ENCODE measurements at regions not wholly inside any gene's neighbourhood (a gene's known extent, or its start where the extent isn't known, plus 50 kb on each side); places are given as distances from the start of the nearest gene placed in this dataset.

- H3K36me3 ChIP-seq (replicated peaks in 1 of 2; ENCODE audit: control insufficient read depth in 1 of 2, insufficient read depth in 2 of 2, low read length in 1 of 2), result no peaks in the 10 kb centered on the region
- no peaks in the 10 kb centered on the region for H3K79me2 ChIP-seq (ENCODE audit: insufficient read depth)
- no peaks in the 10 kb centered on the region for H3F3A ChIP-seq (replicated peaks; ENCODE audit: insufficient read depth)
- no peak overlapping the region for H3K4me3 ChIP-seq (ENCODE audit: low read depth in 2 of 2, low read length in 1 of 2)
- CTCF ChIA-PET, result interaction anchor here (0.9 kb wide), 1 partner anchor 49 kb away, joined by 4 read pairs; no protein-coding TSS in a partner anchor
- POLR2A ChIA-PET, result no interaction called here
- no peaks in the 10 kb centered on the region for H3K9me2 ChIP-seq
- H3K9me3 ChIP-seq, result peaks cover 2% of the 10 kb centered on the region; the same call in 1 of the 2 replicates
- H3K4me2 ChIP-seq, result no peak overlapping the region
- TF ChIP-seq EZH2phosphoT487 (IDR thresholded peaks at IDR 0.05; ENCODE audit: borderline replicate concordance, low read depth) (no peak), ELF1 (IDR thresholded peaks at IDR 0.05) (no peak), GABPA (IDR thresholded peaks at IDR 0.05; ENCODE audit: low read depth) (no peak), ZBTB33 (IDR thresholded peaks at IDR 0.05; ENCODE audit: borderline replicate concordance, low read depth) (no peak), SIN3A (IDR thresholded peaks at IDR 0.05; ENCODE audit: borderline replicate concordance, low read depth, low read length) (no peak), NFIC (IDR thresholded peaks at IDR 0.05; ENCODE audit: borderline replicate concordance) (no peak), USF1 (IDR thresholded peaks at IDR 0.05; ENCODE audit: borderline replicate concordance, low read depth) (no peak), RFX5 (IDR thresholded peaks at IDR 0.05; ENCODE audit: low read length) (no peak), JUND (IDR thresholded peaks at IDR 0.05) (no peak), RXRA (IDR thresholded peaks at IDR 0.05; ENCODE audit: borderline replicate concordance, low read depth) (no peak), IRF3 (IDR thresholded peaks at IDR 0.05; ENCODE audit: low read depth, low read length) (no peak), FOSL2 (IDR thresholded peaks at IDR 0.05; ENCODE audit: borderline replicate concordance, low read depth) (no peak), TCF12 (IDR thresholded peaks at IDR 0.05) (no peak), USF2 (IDR thresholded peaks at IDR 0.05; ENCODE audit: borderline replicate concordance, low read depth, low read length) (no peak), MEF2A (IDR thresholded peaks at IDR 0.05; ENCODE audit: borderline replicate concordance, low read depth) (no peak), TEAD4 (IDR thresholded peaks at IDR 0.05; ENCODE audit: borderline replicate concordance, insufficient read depth) (no peak)
- 25% methylated on average over 2 of the region's 2 CpGs for WGBS (ENCODE audit: low lambda C conversion rate)
- H3K27ac ChIP-seq (ENCODE audit: low read depth in 2 of 2, low read length in 1 of 2), result no peak overlapping the region
- H3K4me1 ChIP-seq (ENCODE audit: control insufficient read depth in 1 of 2, insufficient read depth in 2 of 2, low read depth in 1 of 2, low read length in 1 of 2), result no peaks in the 10 kb centered on the region
- no peak overlapping the region for H3K9ac ChIP-seq
- H4K20me1 ChIP-seq (ENCODE audit: insufficient read depth), result no peaks in the 10 kb centered on the region
- no peaks in the 10 kb centered on the region for H3K27me3 ChIP-seq (ENCODE audit: insufficient read depth)
- DNase-seq, result no peak
- no peak overlapping the region for H2AFZ ChIP-seq (ENCODE audit: low read depth)
Measured at GRCh38 chr3:514192-514591, 317.6 kb downstream of the CHL1 start.
